ENCODE measurements at regions not wholly inside any gene's neighbourhood (a gene's known extent, or its start where the extent isn't known, plus 50 kb on each side); places are given as distances from the start of the nearest gene placed in this dataset.

DNA sequence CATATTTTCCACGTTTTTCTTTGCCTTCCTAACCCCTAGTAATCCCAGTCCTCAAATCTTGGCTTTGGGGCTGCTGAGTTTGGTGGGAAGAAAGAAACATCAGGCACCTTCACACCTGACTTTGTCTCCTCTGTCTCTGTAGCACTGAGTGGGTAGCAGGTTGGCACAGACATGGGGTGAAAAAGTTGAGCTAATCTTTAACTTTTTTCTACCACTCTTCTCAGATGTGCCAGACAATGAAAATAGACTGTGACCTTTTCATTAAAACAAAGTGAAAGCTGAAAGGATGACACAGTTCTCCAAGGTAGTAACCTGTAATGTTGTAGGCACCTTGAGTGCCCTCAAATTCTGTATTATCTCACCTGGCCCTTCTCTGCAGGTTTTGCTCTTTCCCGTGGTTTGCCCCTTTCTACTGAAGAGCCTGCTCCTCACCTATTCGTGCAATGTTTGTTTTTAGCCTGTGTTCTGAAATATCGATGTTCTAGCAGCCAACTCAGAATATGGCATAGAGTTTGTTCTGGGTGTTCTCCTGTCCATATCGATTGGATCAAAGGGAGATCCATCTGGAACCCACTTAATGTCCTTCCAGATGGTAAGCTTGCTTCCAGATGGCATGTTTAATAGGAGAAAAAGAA is 57.8 kb upstream of the ATXN1 start:
- 91% methylated on average over 5 of the region's 5 CpGs for WGBS
- Histone ChIP-seq H3K4me1 (no peaks in the 10 kb centered on the region), H3K9me3 (no peaks in the 10 kb centered on the region), H3K4me3 (no peak overlapping the region), H3K27me3 (no peaks in the 10 kb centered on the region), H3K36me3 (no peaks in the 10 kb centered on the region), H3K27ac (replicated peaks in 1 of 4) (no peak overlapping the region)
- TF ChIP-seq POLR2A (IDR thresholded peaks at IDR 0.05; ENCODE audit: low read depth) (no peak), CTCF (IDR thresholded peaks at IDR 0.05) (no peak), EP300 (IDR thresholded peaks at IDR 0.05) (no peak), POLR2AphosphoS5 (IDR thresholded peaks at IDR 0.05) (no peak)
- no peak for DNase-seq (ENCODE audit: extremely low spot score)
- intact Hi-C loops (cut with DNase I): no loop called here

- Histone ChIP-seq H3K27me3 (no peaks in the 10 kb centered on the region), H3K27ac (replicated peaks in 1 of 4) (no peak overlapping the region), H3K36me3 (no peaks in the 10 kb centered on the region), H3K4me1 (no peaks in the 10 kb centered on the region), H3K9me3 (no peaks in the 10 kb centered on the region), H3K4me3 (no peak overlapping the region)
- 81% methylated on average over 3 of the region's 3 CpGs for WGBS
- intact Hi-C loops (cut with DNase I): no loop called here
- DNase-seq (ENCODE audit: extremely low spot score): no peak
- TF ChIP-seq CTCF (IDR thresholded peaks at IDR 0.05): no peak
- TF ChIP-seq POLR2AphosphoS5 (IDR thresholded peaks at IDR 0.05): no peak
- no peak for TF ChIP-seq EP300 (IDR thresholded peaks at IDR 0.05)
- TF ChIP-seq POLR2A (IDR thresholded peaks at IDR 0.05; ENCODE audit: low read depth): no peak
These were observed 56.3 kb upstream of the ATXN1 start for GRCh38 chr6:16817594-16817993.

DNA sequence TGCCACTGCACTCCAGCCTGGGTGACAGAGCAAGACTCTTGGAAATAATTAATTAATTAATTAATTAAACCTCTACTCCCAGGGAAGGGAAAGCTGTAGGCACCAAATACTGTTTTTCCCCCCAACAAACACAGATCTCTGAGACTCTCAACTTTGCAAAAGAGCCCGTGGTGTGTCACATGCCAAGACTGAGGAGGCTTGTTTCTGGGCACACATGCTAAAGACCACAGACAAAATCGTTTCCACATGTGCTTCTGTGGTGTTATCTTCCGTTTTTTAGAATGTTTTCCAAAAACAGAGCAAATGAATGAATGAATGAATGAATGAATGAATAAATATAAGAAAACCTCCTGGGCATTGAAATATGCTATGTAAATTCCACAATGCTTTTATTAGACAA is 55.6 kb upstream of the ATXN1 start:
- WGBS: 67% methylated on average over 3 of the region's 3 CpGs
- intact Hi-C loops (cut with DNase I): no loop called here
- H3K27me3 ChIP-seq: no peaks in the 10 kb centered on the region
- no peaks in the 10 kb centered on the region for H3K9me3 ChIP-seq
- no peaks in the 10 kb centered on the region for H3K36me3 ChIP-seq
- no peak for TF ChIP-seq EP300 (IDR thresholded peaks at IDR 0.05)
- TF ChIP-seq POLR2AphosphoS5 (IDR thresholded peaks at IDR 0.05): no peak
- TF ChIP-seq POLR2A (IDR thresholded peaks at IDR 0.05; ENCODE audit: low read depth): no peak
- no peak for TF ChIP-seq CTCF (IDR thresholded peaks at IDR 0.05)
- H3K4me3 ChIP-seq: no peak overlapping the region
- no peaks in the 10 kb centered on the region for H3K4me1 ChIP-seq
- no peak overlapping the region for H3K27ac ChIP-seq (replicated peaks in 1 of 4)
- no peak for DNase-seq (ENCODE audit: extremely low spot score)

GRCh38 chr6:16812993-16813392 is 51.7 kb upstream of the ATXN1 start:
- WGBS: 93% methylated on average over 2 of the region's 2 CpGs
- no peaks in the 10 kb centered on the region for H3K9me3 ChIP-seq
- no peak for DNase-seq (ENCODE audit: extremely low spot score)
- no peak overlapping the region for H3K4me3 ChIP-seq
- no peaks in the 10 kb centered on the region for H3K36me3 ChIP-seq
- no peak for TF ChIP-seq POLR2AphosphoS5 (IDR thresholded peaks at IDR 0.05)
- TF ChIP-seq EP300 (IDR thresholded peaks at IDR 0.05): no peak
- TF ChIP-seq POLR2A (IDR thresholded peaks at IDR 0.05; ENCODE audit: low read depth): no peak
- no peak for TF ChIP-seq CTCF (IDR thresholded peaks at IDR 0.05)
- H3K4me1 ChIP-seq: no peaks in the 10 kb centered on the region
- no peaks in the 10 kb centered on the region for H3K27me3 ChIP-seq
- no peak overlapping the region for H3K27ac ChIP-seq (replicated peaks in 1 of 4)
- intact Hi-C loops (cut with DNase I): no loop called here

Data from esophagus muscularis mucosa (tissue), 4 donors.